ENCODE measurements at regions not wholly inside any gene's neighbourhood (a gene's known extent, or its start where the extent isn't known, plus 50 kb on each side); places are given as distances from the start of the nearest gene placed in this dataset.

GRCh38 chr4:137274404-137274803, 257.9 kb downstream of the PCDH18 start:
- TF ChIP-seq MAX (IDR thresholded peaks at IDR 0.05) (no peak), EP300 (IDR thresholded peaks at IDR 0.05; ENCODE audit: borderline replicate concordance) (no peak), USF1 (IDR thresholded peaks at IDR 0.05) (no peak), ZBTB7A (IDR thresholded peaks at IDR 0.05; ENCODE audit: low read depth) (no peak), CEBPB (IDR thresholded peaks at IDR 0.05) (no peak), YY1 (IDR thresholded peaks at IDR 0.05; ENCODE audit: low read depth) (no peak), TAF1 (IDR thresholded peaks at IDR 0.05; ENCODE audit: low read depth) (no peak), TEAD4 (IDR thresholded peaks at IDR 0.05) (no peak), TCF12 (IDR thresholded peaks at IDR 0.05; ENCODE audit: low read depth) (no peak), CREB1 (IDR thresholded peaks at IDR 0.05; ENCODE audit: low read depth) (no peak), REST (IDR thresholded peaks at IDR 0.05; ENCODE audit: low read depth) (no peak), EGR1 (IDR thresholded peaks at IDR 0.05) (no peak), RAD21 (IDR thresholded peaks at IDR 0.05; ENCODE audit: low read depth) (no peak)

Measured in Ishikawa (cell line).